HEK293 (cell line): ENCODE measurements at regions not wholly inside any gene's neighbourhood (a gene's known extent, or its start where the extent isn't known, plus 50 kb on each side); places are given as distances from the start of the nearest gene placed in this dataset.
A peak's percentile ranks its signal among the peaks of the same experiment; 100 is the strongest.

Source experiments
- CTCF ChIA-PET: fragments of 350-600 bp; formaldehyde crosslinking; extraction: SDS; loops from one replicate; lab custom pipeline; 2021; ENCODE audit warnings: antibody characterized with exemption; lab: Yijun Ruan, JAX
- POLR2A ChIA-PET: fragments of 300-600 bp; formaldehyde crosslinking; extraction: SDS; loops from one replicate; lab custom pipeline; 2020; ENCODE audit warnings: antibody characterized with exemption, inconsistent platforms; lab: Yijun Ruan, JAX
- H3K27ac ChIP-seq: fragments of 200-500 bp; sonication (Bioruptor generic); 2 replicates; pipeline ENCODE4 v1.5.1; 2014; ENCODE audit warnings: low read depth, low read length, control low read depth, inconsistent platforms; ENCODE audit errors: extremely low read depth
- H3K36me3 ChIP-seq, 2 experiments: fragments of 200-500 bp in 1 of 2; sonication (Bioruptor generic) in 1 of 2; 1 replicate in 1 of 2; 2 replicates in 1 of 2; pipeline ENCODE4 v1.5.1; 2014 to 2017; ENCODE audit warnings: inconsistent platforms in 2 of 2, low read length in 2 of 2; ENCODE audit not compliant: control insufficient read depth in 2 of 2, insufficient read depth in 1 of 2
- H3K4me1 ChIP-seq: fragments of 200-500 bp; sonication (Bioruptor generic); 2 replicates; pipeline ENCODE4 v1.5.1; 2014; ENCODE audit warnings: mild to moderate bottlenecking, low read length, inconsistent platforms; ENCODE audit not compliant: control insufficient read depth, insufficient read depth
- H3K4me3 ChIP-seq: 2 replicates; pipeline ENCODE4 v1.5.1; 2011; ENCODE audit warnings: low read depth, mild to moderate bottlenecking, control low read depth, low read length, moderate library complexity
- H3K9me3 ChIP-seq: fragments of 200-500 bp; sonication (Bioruptor generic); 2 replicates; pipeline ENCODE4 v1.5.1; 2014; ENCODE audit warnings: low read depth, low read length, inconsistent platforms; ENCODE audit not compliant: control insufficient read depth, insufficient read depth
- BCL11A ChIP-seq: fragments of 450-650 bp; formaldehyde crosslinking; IDR thresholded peaks from 2 replicates; pipeline ENCODE4 v1.5.1; 2016; ENCODE audit warnings: low read depth, missing biosample characterization, missing genetic modification characterization
- BCL11B ChIP-seq: fragments of 450-650 bp; formaldehyde crosslinking; IDR thresholded peaks from 2 replicates; pipeline ENCODE4 v1.5.1; 2016; ENCODE audit warnings: low read depth, missing biosample characterization, missing genetic modification characterization
- EGR2 ChIP-seq: fragments of 450-650 bp; formaldehyde crosslinking; IDR thresholded peaks from 2 replicates; pipeline ENCODE4 v1.5.1; 2016; ENCODE audit warnings: low read depth, missing biosample characterization, missing genetic modification characterization
- HOXD13 ChIP-seq: sonication (generic); formaldehyde crosslinking; IDR thresholded peaks from 2 replicates; pipeline ENCODE4 v1.8.0; 2022; ENCODE audit warnings: missing genetic modification reagents, borderline replicate concordance
- IKZF3 ChIP-seq: fragments of 450-650 bp; IDR thresholded peaks from 2 replicates; pipeline ENCODE4 v1.5.0; 2018; ENCODE audit warnings: missing biosample characterization, mild to moderate bottlenecking, missing genetic modification characterization, moderate library complexity
- TCF7L2 ChIP-seq: IDR thresholded peaks from 2 replicates; pipeline ENCODE4 v1.6.1; 2011; ENCODE audit warnings: low read depth, mild to moderate bottlenecking, inconsistent platforms, low read length, moderate library complexity, borderline replicate concordance
- ZFHX2 ChIP-seq: fragments of 450-650 bp; formaldehyde crosslinking; conservative IDR thresholded peaks from 2 replicates; pipeline ENCODE4 v1.5.1; 2016; ENCODE audit warnings: missing biosample characterization, missing genetic modification characterization
- ZNF114 ChIP-seq: fragments of 450-650 bp; formaldehyde crosslinking; IDR thresholded peaks from 2 replicates; pipeline ENCODE4 v1.5.0; 2017; ENCODE audit warnings: missing biosample characterization, missing genetic modification characterization
- ZNF169 ChIP-seq: fragments of 450-650 bp; formaldehyde crosslinking; IDR thresholded peaks from 2 replicates; pipeline ENCODE4 v1.5.1; 2016; ENCODE audit warnings: missing biosample characterization, missing genetic modification characterization
- ZNF184 ChIP-seq: fragments of 450-650 bp; IDR thresholded peaks from 2 replicates; pipeline ENCODE4 v1.5.1; 2018; ENCODE audit warnings: missing biosample characterization, mild to moderate bottlenecking, missing genetic modification characterization
- ZNF211 ChIP-seq: fragments of 450-650 bp; formaldehyde crosslinking; IDR thresholded peaks from 2 replicates; pipeline ENCODE4 v1.5.1; 2016; ENCODE audit warnings: low read depth, missing biosample characterization, missing genetic modification characterization
- ZNF223 ChIP-seq: fragments of 450-650 bp; formaldehyde crosslinking; IDR thresholded peaks from 2 replicates; pipeline ENCODE4 v1.5.1; 2016; ENCODE audit warnings: missing biosample characterization, missing genetic modification characterization
- ZNF394 ChIP-seq: fragments of 450-650 bp; formaldehyde crosslinking; IDR thresholded peaks from 2 replicates; pipeline ENCODE4 v1.5.1; 2016; ENCODE audit warnings: missing biosample characterization, missing genetic modification characterization, mild to moderate bottlenecking, moderate library complexity, borderline replicate concordance
- ZNF513 ChIP-seq: fragments of 450-650 bp; IDR thresholded peaks from 2 replicates; pipeline ENCODE4 v1.5.1; 2018; ENCODE audit warnings: missing biosample characterization, missing genetic modification characterization
- ZNF521 ChIP-seq: fragments of 450-650 bp; formaldehyde crosslinking; IDR thresholded peaks from 2 replicates; pipeline ENCODE4 v1.5.1; 2017; ENCODE audit warnings: missing biosample characterization, mild to moderate bottlenecking, missing genetic modification characterization
- ZNF654 ChIP-seq: fragments of 450-650 bp; formaldehyde crosslinking; IDR thresholded peaks from 2 replicates; pipeline ENCODE4 v1.5.1; 2016; ENCODE audit warnings: low read depth, missing biosample characterization, missing genetic modification characterization
- ZSCAN16 ChIP-seq: fragments of 450-650 bp; formaldehyde crosslinking; IDR thresholded peaks from 2 replicates; pipeline ENCODE4 v1.5.1; 2016; ENCODE audit warnings: missing biosample characterization, missing genetic modification characterization
- ZSCAN18 ChIP-seq: fragments of 450-650 bp; formaldehyde crosslinking; IDR thresholded peaks from 2 replicates; pipeline ENCODE4 v1.5.1; 2016; ENCODE audit warnings: missing biosample characterization, missing genetic modification characterization

GRCh38 chr1:47675721-47676120 lies 237.9 kb downstream of the FOXD2 start:
- H3K9me3 ChIP-seq: no peaks in the 10 kb centered on the region
- no peak overlapping the region for H3K27ac ChIP-seq
- no peak overlapping the region for H3K4me3 ChIP-seq
- ChIA-PET POLR2A (no interaction called here), CTCF (interaction anchor here (0.5 to 1.1 kb wide), 2 partner anchors 242 to 244 kb away, joined by 3 to 5 read pairs; no protein-coding TSS in a partner anchor)
- H3K36me3 ChIP-seq: no peaks in the 10 kb centered on the region
- TF ChIP-seq ZNF521 (tag by site-specific recombination) (no peak), ZNF211 (tag by site-specific recombination) (no peak), ZNF169 (tag by site-specific recombination) (no peak), ZNF114 (no peak), ZSCAN18 (tag by site-specific recombination) (no peak), ZNF654 (tag by site-specific recombination) (no peak)
- peaks cover 5% of the 10 kb centered on the region; the same call in 1 of the 2 replicates for H3K4me1 ChIP-seq

DNA sequence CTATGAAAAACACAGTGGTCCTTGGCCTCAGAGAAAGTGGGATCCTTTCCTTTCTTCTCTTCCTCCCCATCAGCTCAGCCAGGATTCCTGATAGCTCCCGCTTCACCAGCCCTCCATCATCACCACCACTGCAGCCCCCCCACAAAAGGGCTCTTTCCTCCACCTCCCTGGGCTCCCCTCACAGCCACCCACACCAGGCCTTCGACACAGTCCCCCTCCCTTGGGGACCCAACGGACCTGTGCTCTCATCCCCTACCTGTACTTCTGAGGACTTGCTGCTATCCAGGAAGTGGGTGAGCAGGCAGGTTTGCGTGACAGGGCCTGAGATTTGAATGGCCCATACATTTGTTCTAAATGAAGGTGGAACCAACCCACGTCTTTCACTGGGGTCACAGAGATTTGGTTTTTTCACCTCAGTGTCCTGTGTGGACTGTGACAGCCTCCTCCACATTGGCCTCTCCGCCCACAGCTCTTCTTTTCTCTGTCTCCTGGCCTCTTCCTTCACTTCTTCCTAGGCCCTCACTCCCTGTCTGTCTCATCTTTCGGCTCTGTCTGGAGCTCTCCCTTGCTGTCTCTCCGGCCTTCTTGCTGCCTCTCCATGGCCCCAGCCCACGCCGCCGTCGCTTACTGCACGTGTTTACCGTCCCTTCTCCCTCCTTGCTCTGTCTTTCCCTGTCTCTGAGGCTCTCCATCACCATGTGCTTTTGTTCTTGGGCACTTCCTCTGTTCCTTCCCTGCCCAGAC lies 238.6 kb downstream of the FOXD2 start:
- CTCF ChIA-PET: interaction anchor here (0.6 to 1.1 kb wide), 3 partner anchors 10 to 244 kb away, joined by 3 to 5 read pairs (median 5); no protein-coding TSS in a partner anchor
- TF ChIP-seq BCL11A (tag by site-specific recombination) (no peak), BCL11B (tag by site-specific recombination) (no peak), TCF7L2 (no peak), ZNF513 (tag by site-specific recombination) (no peak), ZNF184 (tag by site-specific recombination) (no peak), IKZF3 (tag by site-specific recombination) (no peak), HOXD13 (CRISPR knock-in tag) (no peak), EGR2 (tag by site-specific recombination) (peak; percentile 61; the same call in 1 of the 2 replicates), ZNF223 (tag by site-specific recombination) (no peak), ZSCAN16 (tag by site-specific recombination) (no peak), ZFHX2 (peak; percentile 36), ZNF394 (tag by site-specific recombination) (no peak)
- TF ChIP-seq, all 188 proteins: peak for 2
- no peak overlapping the region for H3K4me3 ChIP-seq
- no peak overlapping the region for H3K27ac ChIP-seq
- POLR2A ChIA-PET: no interaction called here
- H3K36me3 ChIP-seq: no peaks in the 10 kb centered on the region
- H3K4me1 ChIP-seq: peaks cover 5% of the 10 kb centered on the region; the same call in 1 of the 2 replicates
- H3K9me3 ChIP-seq: no peaks in the 10 kb centered on the region
